ENCODE measurements at regions not wholly inside any gene's neighbourhood (a gene's known extent, or its start where the extent isn't known, plus 50 kb on each side); places are given as distances from the start of the nearest gene placed in this dataset.
"Not testable (repeated sequence)": the region's sequence is repeated elsewhere in the genome, so short reads cannot be mapped to it uniquely, and the experiment has no call there.

DNA sequence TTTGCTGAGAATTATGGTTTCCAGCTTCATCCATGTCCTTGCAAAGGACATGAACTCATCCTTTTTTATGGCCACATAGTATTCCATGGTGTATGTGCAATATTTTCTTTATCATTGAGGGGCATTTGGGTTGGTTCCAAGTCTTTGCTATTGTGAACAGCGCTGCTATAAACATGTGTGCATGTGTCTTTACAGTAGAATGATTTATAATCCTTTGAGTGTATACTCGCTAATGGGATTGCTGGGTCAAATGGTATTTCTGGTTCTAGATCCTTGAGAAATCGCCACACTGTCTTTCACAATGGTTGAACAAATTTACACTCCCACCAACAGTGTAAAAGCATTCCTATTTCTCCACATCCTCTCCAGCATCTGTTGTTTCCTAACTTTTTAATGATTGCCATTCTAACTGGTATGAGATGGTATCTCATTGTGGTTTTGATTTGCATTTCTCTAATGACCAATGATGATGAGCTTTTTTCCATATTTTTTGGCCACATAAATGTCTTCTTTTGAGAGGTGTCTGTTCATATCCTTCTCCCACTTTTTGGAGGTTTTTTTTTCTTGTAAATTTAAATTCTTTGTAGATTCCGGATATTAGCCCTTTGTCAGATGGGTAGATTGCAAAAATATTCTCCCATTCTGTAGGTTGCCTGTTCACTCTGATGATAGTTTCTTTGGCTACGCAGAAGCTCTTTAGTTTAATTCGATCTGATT is 180.1 kb downstream of the PLPPR4 start:
- DNase-seq = not testable (repeated sequence)

DNA sequence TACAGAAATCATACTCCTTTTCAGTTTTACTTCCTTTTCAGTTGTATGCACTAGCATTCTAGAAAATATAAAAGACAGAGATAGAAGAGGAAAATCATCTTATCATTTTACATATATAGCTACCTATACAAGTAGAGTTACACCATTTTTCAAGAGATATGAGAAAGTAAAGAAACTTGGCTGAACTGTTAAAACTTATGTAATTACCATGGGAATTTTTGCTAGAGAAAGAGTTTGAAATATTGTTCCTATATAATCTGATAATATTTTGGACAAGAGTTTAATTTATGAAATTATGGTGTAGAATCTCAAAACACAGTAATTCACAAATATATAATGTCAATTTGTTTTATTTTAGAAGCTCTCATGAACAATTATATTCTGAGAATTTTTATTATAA is 180.8 kb downstream of the PLPPR4 start:
- DNase-seq = no peak

DNA sequence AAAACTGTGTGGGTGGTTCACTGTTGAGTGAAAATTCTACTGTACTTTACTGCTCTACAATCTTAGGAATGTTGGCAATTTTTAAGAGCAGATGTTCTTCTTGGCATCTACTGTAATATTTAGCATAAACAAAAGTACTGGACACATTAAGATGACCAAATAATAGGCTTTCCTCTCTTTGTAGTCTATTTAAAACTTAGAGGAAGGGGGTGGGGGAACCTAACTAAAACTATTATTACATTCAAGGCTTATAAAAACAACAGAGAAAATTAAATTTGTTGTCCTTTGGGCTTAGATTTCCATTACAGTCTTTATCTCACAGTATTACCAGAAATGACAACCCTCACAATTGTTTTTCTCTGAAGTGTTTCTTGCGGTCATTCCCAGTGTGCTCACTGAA is 181.2 kb downstream of the PLPPR4 start:
- DNase-seq = no peak

DNA sequence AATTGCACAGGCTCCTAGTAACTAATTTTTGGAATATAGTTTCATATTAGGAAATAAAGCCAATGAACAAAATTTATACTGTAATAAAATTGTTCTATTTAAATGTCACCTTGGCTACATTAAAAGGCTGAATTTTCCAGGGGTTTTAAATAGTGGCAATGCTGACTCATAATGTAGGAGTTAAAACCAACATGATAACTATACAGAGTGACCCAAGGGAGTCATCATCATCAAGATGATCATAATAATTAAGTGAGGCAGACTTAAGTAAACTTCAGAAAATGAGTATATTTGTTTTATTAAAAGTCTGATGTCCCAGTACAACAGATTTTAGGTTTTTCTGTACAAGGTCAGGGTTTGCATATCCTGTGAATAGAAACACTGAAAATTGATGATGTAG is 183.4 kb downstream of the PLPPR4 start:
- DNase-seq = no peak

DNA sequence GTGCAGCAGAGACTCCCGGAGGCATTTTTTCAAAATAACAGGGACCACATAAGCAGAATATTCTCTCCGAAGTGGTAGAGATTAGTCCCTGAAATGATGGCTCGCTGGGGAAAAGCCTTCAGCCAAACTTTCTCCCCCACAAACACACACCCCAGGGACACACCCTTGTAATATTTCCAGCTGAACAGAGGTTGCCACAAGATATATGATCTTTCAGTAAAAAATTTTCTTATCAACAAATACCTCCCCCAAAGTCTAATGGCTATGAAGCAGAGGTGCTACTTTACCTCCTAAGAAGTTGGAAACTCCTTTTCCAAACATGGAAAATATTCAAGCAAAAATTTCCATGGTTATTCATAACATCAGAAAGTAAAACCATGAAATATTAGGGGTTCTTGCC is 190.2 kb upstream of the PALMD start:
- DNase-seq = no peak

DNA sequence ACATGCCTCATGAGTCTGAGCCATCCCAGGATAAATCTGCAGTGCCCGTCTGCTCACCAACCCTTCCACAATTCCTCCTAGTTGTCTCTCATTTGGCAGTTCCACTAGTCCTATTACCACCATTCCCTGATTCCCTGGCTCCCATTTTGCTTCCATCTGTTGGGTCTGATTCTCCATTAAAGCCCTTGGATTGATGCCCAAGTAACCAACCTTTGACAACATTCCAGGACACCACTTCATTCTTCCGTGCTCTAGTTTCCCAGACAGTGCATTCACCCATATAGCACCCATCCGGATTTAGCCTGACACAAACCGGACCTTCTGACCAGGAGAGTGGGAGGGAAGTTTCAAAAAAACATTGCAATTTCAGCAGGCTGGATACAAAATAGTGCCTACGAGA is 189.4 kb upstream of the PALMD start:
- no peak for DNase-seq

DNA sequence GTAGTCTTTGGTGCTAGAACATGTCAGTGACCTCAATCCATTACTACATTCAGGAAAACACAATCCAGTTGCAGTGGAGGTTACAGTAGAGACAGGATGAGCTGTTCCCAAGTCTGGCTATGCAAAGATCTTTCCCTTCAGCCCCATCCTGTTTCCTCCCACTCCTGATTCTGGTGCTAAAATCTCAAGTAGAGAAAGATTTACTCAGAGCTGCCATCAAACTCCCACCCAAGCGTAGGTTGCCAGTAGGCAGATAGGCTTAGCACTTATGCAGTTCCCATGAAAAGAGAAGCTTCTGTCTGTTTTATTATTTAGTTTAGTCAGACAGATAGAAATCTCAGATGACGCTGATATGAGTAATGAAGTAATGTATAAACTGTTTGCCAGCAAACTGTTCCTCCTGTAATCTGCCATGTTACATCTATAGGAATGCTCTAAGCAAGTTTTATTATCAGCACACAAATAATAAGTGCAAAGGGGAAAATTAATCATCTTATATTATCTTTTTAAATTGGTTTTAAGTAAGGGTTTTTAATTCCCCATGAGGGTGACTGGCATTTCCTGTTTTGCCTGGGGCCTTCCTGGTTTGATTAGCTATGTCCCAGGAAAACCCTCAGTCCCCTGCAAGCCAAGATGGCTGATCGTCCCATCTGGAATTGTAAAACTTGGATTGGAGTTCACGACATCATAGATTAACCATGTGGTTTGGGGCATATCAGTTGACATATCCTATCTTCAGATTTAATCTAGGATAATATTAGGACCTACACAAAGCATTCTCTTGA is 188.3 kb upstream of the PALMD start:
- no peak for DNase-seq

DNA sequence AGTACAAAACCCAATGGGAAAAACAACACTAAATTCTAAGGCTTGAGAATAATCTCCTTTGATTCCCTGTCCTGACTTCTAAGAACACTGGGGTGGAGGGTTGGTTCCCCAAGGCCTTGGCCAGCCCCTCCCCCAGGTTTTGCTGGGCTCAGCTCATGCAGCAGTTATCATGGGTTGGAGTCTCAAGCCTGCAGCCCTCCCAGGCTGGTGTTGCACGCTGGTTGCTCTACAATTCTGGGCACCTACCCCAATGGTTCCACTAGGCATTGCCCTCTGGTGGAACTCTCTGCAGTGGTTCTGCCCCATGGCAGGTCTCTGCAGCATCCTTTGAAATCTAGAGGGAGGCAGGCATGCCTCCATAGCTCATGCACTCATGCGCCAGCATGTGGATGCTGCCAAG is 184.4 kb upstream of the PALMD start:
- DNase-seq = no peak

DNA sequence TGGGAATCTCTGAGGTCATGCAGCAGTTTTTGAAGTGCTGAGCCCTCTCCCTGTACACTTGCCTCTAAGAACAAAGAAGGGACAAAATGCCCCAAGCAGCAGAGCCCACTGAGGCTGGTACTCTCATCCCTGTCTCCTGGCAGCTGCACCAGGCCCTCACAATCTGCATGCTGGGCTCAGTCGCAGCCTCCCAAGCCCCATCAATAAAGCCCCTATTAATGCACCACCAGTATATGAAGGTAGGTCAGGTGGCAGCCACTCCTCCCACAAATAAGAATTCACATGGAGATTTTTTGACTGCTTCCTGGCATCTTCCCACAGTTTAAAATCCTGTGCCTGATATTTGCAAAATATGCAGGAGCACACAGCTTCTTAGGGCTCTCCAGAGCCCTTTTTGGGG is 181.2 kb upstream of the PALMD start:
- no peak for DNase-seq

DNA sequence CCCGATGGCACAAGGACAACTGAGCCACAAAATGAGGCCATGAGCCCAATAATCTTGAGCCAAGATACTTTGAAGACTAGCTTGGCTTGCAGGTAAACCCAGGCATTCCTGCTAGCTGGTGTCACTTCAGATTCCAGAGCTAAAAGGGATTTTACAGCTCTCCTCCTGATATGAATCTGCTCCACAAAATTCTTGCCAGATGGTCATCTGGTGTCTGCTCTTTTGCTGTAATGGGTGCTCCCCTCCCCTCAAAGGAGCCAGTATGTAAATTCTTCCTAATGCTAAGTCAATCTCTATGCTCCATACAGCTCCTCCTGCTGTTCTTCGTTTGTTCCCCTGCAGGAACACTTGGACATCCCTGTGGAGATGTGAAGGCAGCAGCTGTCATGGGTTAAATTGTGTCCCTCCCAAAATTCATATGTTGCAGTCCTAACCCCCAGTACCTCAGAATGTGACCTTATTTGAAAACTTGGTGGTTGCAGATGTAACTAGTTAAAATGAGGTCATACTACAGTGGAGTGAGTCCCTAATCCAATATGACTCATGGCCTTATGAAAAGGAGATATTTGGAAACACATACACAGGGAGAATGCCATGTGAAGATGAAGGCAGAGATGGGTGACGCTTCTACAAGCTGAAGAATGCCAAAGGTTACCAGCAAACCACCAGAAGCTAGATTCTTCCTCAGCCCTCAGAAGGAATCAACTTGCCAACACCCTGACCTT is 180.6 kb upstream of the PALMD start:
- DNase-seq = no peak

DNA sequence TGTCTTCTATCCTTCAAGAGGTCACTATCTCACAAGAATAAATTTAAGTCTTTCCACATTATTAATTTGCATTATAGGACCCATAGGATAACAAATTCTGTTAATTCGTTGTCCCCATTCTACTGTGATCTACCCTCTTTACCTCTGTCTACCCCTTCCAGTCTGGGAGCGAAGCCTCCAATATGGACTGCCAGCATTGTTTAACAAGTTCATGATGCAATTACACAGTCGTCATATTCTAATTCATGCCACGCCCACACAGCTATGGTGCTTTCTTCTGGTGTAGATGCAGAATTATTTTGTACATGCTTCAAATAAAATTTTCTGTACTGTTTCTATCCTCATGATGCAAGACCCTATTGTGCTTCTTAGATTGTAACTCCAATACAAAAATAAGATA is 178.3 kb upstream of the PALMD start:
- no peak for DNase-seq

DNA sequence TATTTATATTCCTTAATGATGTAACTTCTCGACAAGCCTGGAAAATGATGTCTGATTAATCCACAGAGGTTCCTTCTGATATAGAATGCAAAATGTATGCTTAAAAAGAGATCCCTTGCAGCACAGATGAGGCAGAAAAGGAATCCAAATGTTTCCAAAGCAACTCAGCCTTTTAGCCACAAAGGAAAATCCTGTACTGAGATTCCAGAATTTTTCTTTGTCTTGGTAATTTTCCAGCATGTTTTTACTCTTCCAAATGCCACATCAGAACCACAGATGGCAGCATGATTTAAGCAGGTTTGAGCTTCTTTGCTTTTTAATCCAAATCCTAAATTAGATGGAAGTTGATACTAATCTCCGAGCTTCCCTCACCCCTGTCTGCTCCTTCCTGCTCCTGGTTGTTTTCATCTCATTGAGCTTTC is 176.4 kb upstream of the PALMD start:
- no peak for DNase-seq

DNA sequence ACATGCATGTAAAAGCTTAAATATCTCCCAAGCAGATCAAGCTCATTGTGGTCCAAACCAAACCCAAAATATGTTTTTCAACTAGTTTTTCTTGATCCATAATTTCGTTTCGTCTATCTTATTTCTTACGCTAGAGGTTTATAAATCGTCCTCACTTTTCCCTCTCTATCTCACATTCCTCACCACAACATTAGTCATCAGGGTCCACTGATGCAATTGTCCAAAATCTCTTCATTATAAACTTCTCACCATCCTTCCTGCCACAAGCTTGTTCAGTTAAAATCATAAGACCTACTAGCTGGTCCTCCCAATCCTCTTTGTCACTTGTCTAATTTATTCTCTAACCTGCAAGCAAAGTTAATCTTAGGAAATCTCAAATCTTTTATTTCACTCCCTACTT is 173.0 kb upstream of the PALMD start:
- DNase-seq = no peak

DNA sequence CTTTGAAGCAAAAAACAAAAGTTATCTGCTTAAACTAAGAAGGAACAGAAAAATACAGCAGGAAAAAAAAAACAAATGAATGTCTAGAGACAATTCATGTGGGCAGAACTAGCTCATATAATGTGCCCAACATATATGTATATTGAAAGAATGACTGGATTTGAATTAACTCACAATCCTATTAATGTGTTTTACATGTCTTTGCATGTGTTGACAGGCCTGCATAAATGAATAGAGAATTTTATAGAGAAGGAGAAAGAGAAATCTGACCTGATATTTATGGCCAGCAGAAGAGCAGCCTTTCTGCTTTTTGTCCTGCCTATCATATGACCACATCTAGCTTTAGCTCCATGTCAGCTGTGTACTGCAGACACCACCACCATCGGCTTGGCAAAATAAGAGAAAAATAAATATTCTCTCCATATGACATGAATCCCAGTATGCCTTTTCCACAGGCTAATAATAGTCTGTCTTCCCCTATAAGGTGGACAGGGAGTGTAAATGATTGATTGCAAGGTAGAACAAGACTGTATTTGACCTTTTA is 171.5 kb upstream of the PALMD start:
- DNase-seq = no peak

DNA sequence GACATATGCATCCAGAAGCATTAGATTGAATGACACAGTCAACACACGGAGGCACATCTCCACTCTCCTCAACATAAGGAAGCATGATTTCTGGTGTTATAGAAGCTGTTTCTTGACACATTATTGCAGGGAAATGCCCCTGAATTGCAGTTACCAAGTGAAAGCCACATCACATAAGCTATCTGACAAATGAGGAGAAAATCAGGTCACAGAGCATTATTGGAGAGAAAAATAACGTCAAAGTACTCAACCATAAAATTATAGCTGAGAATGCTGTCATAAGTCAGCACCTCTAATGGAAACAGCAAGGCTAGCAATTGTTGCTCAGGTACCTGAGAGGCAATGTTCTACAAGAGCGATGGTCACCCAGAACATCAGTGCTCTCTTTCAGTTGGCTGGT is 169.9 kb upstream of the PALMD start:
- no peak for DNase-seq

DNA sequence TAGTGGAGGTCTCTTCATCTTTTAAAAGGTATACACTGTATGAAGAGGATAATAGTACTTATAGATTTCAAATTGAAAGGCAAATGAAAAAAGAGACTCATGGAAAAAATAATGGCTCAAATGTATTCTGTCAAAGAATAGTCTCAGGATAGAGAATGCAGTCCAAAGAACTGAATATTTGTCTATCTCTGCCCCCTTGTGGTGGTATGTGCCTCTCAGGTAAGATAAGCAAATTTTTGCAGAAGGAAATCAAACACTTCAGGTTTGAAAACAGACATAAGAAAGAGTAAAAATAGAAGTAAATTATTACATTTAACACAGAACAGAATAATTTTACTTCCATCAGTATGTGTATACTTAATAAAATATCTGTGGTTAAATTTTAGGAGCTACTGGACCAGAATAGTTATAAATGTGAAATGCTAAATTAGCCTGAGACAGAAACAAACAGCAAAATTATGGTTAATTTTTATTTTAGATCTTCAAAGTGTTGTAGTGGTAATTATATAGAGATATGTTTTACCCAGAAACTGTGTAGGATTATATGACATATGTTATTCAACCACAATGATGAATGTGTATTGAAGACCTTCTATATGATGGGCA is 164.4 kb upstream of the PALMD start:
- DNase-seq = peak; percentile 18

DNA sequence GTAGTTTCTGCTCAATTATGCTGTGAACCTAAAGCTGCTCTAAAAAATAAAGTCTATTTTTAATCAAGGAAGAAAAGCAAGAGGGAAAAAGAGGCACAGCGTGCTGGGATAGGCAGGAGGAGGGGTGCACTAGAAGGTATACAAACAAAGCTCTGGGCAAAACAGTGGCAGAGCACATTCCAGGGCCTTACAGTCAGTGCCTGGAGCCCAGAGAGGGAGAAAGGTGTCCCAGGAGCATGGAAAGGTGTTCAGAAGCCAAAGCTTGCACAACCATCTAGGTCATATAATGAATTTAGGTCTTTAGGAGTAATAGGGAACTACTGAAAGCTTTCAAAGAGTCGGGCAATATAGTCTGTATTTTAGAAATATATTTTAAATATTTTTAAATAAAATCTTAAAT is 163.6 kb upstream of the PALMD start:
- DNase-seq = no peak

DNA sequence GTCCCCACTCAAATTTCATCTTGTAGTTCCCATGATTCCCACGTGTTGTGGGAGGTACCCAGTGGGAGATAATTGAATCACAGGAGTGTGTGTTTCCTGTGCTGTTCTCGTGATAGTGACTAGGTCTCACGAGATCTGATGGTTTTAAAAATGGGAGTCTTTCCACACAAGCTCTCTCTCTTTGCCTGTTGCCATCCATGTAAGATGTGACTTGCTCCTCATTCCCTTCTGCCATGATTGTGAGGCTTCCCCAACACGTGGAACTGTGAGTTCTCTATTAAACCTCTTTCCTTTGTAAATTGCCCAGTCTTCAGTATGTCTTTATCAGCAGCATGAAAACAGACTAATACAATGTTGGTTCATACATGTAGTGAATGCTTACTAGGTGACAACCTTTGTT is 163.2 kb upstream of the PALMD start:
- no peak for DNase-seq

DNA sequence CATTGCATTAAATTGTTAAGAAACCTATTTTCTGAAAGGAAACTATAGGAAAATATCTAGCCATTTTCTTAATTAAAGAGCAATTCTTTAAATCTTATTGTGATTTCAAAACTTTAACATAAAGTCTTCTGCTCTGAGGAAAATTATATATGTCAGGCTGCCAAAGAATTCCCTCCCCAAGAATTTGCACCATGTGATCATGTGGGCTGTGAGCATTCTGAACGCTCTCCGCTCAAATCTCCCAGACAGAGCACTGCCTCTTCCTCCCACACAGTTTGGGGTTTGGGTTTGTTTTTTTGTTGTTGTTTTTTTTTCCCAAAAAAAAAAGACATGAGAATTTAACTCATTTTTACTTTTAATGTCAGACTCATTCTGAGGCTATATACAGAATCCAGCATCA is 155.9 kb upstream of the PALMD start:
- no peak for DNase-seq

DNA sequence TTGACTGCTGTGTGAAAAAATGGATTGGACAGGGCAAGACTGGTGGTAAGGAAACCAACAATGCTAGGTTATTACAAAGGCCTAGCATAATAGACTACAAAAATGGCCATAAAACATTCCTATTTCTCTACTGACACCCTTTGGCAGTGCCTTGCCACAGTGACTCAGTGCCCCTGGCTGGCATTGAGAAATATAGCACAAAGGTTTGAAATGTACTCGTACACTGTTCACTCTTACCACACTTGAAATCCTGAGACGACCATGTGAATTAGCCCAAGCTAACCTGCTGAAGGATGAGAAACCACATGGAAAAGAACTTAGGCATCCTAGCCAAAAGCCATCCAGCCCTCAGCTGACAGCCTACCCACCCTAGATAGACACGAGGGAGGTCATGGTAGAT is 149.8 kb upstream of the PALMD start:
- DNase-seq = no peak

DNA sequence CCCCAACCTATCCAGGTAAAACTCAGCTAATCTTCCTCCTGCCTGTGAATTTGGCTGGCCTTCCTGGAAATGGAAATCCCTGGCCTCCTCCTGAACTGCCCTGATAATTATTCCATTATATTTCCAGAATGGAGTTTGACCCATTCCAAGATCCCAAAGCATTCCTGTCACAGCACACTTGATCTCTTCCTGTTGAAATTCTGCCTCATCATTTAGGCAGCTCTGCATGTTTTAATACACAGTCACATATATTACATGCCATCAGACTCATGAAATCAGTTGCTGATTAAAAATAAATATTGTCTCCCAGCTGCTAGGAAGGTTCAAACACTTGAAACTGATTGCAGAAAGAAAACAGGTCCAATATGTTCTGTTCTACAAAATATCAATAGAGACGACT is 148.2 kb upstream of the PALMD start:
- no peak for DNase-seq

DNA sequence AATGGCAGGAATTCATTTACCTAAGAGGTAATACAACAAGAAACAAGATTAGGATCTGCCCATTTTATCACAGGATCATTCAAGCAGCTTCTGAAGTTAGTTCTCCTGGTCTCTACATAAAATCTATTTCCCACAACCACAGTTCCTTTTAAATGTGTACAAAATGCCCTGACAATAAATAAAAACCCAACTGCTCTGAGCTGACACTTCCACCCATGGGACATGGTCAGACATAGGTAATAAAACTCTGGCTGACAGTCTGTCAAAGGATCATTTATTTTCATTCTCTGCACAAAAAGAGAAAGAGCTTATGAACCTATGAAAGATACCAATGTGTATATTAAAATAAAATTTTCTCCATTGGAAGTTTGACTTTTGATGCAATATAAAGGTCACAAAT is 145.4 kb upstream of the PALMD start:
- DNase-seq = no peak

DNA sequence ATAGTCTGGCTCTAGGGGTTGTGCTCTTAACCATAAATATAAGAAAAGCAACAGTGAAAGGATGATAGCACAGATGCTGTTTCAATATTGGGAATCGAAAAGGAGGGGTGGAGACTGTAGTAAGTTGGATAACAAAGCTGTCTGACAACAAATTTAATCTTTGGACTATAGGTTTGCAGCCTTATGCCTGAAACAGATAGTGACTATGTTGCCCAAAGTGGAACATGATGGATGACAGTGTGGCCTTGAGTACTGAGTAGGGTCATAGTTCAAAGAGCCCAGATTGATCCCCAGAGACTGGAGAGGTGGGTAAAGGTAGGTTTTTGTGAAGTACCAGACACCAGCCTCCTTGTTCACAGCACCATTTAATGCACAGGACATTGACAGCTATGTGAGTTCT is 144.0 kb upstream of the PALMD start:
- DNase-seq = no peak

All from activated gamma-delta T cell treated with Interleukin-2 at 50 U/mL for 16 hours (primary cell).